ENCODE measurements at regions not wholly inside any gene's neighbourhood (a gene's known extent, or its start where the extent isn't known, plus 50 kb on each side); places are given as distances from the start of the nearest gene placed in this dataset.

DNA sequence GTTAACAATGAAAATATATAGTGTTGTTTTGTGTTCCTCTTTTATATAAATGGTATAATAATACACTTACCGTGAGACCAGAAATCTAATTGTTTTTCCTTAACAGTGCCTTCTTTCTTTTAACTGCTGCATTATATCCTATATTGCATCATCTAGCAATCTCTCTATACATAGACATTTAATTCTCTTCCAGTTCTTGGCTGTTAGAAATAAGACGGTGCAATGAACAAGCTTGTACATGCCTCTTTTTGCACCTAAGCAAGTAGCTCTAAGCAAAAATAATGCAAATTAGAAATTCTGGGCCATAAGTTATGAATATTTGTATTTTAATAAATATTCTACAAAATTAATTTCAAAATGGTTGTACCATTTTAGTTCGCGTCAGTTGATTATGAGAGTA lies 55.9 kb upstream of the AHR start:
- DNase-seq: no peak

DNA sequence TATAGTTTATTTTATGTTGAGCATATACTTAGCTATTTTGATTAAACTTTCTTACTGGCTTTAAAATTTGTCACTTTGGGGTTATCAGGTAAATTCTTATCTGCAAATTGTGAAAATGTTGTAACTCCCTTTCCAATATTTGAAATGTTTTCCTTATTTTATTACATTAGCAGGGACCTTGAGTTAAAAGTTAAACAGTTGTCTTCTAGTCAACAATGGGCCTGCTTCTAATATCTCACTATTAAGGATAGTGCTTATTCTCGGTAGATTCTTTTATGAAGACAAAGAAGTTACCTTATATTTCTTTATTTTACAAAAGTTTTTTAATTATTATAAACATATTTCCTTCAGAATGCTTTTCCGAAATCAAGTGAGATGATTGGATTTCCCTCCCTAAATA lies 53.7 kb upstream of the AHR start:
- no peak for DNase-seq

DNA sequence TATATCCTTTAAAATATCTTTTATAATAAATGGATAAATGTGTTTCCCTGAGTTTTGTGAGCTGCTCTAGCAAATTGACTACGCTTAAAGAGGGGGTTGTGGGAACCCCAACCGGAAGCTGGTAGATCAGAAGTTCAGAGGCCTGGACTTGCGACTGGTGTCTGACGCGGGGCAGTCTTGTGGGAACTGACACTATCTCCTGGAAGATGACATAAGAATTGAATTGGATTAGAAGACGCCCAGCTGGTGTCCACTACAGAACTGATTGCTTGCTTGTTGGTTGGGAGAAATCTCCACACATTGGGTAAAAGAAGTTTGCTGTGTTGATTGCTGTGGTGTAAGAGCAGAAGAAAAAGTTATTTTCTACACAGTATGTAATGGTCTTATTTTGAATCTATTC lies 51.1 kb upstream of the AHR start:
- DNase-seq: no peak

DNA sequence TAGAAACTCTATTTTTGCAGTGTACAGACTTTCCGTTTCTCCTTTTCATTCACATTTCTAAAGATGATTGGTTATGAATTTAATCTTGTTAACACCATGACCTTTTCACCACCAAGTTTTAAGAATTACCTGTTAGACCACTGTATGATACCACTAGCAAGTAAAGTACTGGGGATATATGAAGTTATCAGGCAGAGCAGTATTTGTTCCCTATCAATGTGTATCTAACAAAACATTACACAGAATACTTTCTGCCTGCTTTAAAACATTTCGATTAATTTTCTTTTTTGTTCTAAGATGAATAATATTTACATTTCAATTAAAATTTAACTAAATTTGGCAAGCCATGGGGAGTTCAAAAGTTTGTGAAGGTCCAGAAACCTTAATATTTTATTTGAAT lies 49.9 kb upstream of the AHR start:
- DNase-seq: no peak

Data from GOT3 (cell line).